ACC112 (cell line): ENCODE measurements at regions not wholly inside any gene's neighbourhood (a gene's known extent, or its start where the extent isn't known, plus 50 kb on each side); places are given as distances from the start of the nearest gene placed in this dataset.

ENCODE experiments used
- H2AFZ ChIP-seq: fragments of 200-600 bp; sonication (generic); one replicate; pipeline ENCODE4 v1.6.0; 2017; ENCODE audit warnings: antibody characterized with exemption, low read length; ENCODE audit not compliant: unreplicated experiment
- H3K27ac ChIP-seq: fragments of 200-600 bp; sonication (generic); 2 replicates; pipeline ENCODE4 v1.5.1; 2014; ENCODE audit warnings: low read depth, mild to moderate bottlenecking, antibody characterized with exemption, low read length, moderate library complexity
- H3K27me3 ChIP-seq: fragments of 200-600 bp; sonication (generic); 2 replicates; pipeline ENCODE4 v1.6.1; 2014; ENCODE audit warnings: mild to moderate bottlenecking, antibody characterized with exemption, low read length, moderate library complexity, mixed read lengths; ENCODE audit not compliant: insufficient read depth
- H3K36me3 ChIP-seq: fragments of 200-600 bp; sonication (generic); 2 replicates; pipeline ENCODE4 v1.6.1; 2016; ENCODE audit warnings: mild to moderate bottlenecking, antibody characterized with exemption, low read length, moderate library complexity, mixed read lengths; ENCODE audit not compliant: insufficient read depth
- H3K4me1 ChIP-seq: fragments of 200-600 bp; sonication (generic); one replicate; pipeline ENCODE4 v1.6.1; 2016; ENCODE audit warnings: low read length, mixed read lengths; ENCODE audit not compliant: insufficient read depth, unreplicated experiment, control insufficient read depth
- H3K4me3 ChIP-seq: fragments of 200-600 bp; sonication (generic); 2 replicates; pipeline ENCODE4 v1.5.1; 2014; ENCODE audit warnings: mild to moderate bottlenecking, low read depth, low read length
- H3K79me2 ChIP-seq: fragments of 200-600 bp; sonication (generic); one replicate; pipeline ENCODE4 v1.6.0; 2016; ENCODE audit warnings: low read length; ENCODE audit not compliant: control insufficient read depth, unreplicated experiment, insufficient read depth

DNA sequence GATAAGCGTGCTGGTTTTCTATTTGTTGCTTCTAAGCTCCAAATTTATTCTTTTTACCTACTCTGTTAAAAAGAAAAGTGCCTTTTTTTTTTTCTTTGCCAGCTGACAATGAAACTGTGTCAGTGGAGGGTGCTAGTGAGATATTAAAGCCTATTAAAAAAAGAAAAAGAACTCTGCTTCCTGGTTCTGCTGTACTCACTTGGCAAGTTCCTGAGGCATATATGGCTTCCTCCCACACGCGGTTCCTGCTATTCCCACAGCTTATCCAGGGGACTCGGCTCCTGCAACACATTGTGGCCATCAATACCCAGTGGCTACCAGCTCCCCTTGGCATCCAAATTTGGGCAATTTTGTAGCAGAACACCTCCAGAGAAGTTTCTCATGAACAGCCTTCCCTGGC is 1977.7 kb upstream of the CDH9 start:
- Histone ChIP-seq H2AFZ (no peak overlapping the region), H3K36me3 (no peaks in the 10 kb centered on the region), H3K27me3 (no peaks in the 10 kb centered on the region), H3K79me2 (no peaks in the 10 kb centered on the region), H3K27ac (no peak overlapping the region), H3K4me3 (no peak overlapping the region), H3K4me1 (no peaks in the 10 kb centered on the region)

DNA sequence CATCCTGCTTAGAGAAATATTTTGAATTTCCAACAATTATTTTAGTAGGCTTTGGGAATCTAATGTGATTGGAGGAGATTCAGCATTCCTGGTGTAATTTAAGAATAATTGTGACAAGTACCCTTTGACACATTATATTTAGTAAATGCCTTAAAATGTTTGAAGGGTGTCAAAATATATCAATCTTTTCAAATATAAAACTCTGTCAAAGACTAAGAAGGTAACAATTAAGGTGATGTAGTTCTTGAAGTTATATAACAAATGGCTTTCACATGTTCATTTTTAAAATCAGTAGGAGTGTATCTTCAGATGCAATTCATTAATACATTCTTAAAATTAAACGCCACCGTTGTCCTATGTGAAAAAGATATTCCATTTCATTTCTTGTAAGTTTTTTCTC is 1977.1 kb upstream of the CDH9 start:
- no peak overlapping the region for H3K27ac ChIP-seq
- H3K79me2 ChIP-seq, result no peaks in the 10 kb centered on the region
- no peaks in the 10 kb centered on the region for H3K36me3 ChIP-seq
- H3K27me3 ChIP-seq, result no peaks in the 10 kb centered on the region
- H3K4me1 ChIP-seq, result no peaks in the 10 kb centered on the region
- H3K4me3 ChIP-seq, result no peak overlapping the region
- no peak overlapping the region for H2AFZ ChIP-seq

DNA sequence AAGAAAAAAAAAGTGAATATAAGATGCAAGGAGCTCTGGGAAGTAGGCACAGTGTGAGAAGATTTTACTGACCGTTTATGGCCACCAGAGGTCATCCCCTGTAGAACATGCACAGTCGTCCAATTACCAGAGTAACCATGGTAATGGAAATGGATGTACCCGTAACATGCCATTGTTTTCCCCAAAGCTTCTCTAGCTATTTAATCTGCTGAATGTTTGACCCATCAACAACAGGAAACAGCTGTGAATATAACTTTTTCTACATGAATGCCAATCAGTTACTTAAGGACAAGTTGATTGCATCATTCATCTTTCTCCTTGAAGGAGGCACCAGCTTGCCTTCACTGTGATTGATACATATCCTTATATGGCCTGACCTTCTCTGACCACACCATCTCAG is 1967.0 kb upstream of the CDH9 start:
- Histone ChIP-seq H3K79me2 (no peaks in the 10 kb centered on the region), H3K27me3 (no peaks in the 10 kb centered on the region), H3K4me1 (no peaks in the 10 kb centered on the region), H3K27ac (no peak overlapping the region), H3K4me3 (no peak overlapping the region), H2AFZ (no peak overlapping the region), H3K36me3 (no peaks in the 10 kb centered on the region)

- Histone ChIP-seq H3K27ac (no peak overlapping the region), H2AFZ (no peak overlapping the region), H3K79me2 (no peaks in the 10 kb centered on the region), H3K36me3 (no peaks in the 10 kb centered on the region), H3K27me3 (no peaks in the 10 kb centered on the region), H3K4me3 (no peak overlapping the region), H3K4me1 (no peaks in the 10 kb centered on the region)
These were observed 1964.1 kb upstream of the CDH9 start for GRCh38 chr5:29002481-29002880.

DNA sequence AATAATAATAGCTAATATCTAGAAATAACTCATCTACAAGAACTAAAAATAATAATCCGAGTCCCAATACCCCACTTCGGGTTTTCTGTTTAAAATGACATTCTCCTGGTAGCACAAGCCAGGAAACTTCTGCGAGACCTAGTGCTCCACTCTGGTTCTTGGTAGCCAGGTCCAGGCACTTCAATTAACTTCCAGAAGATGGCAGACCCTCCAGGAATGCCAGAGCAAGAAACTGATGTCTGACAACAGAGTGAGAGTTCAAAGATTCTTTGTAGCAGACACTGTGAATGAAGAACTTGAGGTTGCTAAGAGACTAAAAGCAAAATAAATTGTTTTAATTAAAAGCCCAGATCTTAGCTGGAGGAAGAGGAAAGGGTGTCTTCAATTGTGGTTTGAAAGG is 1963.3 kb upstream of the CDH9 start:
- no peak overlapping the region for H2AFZ ChIP-seq
- no peak overlapping the region for H3K27ac ChIP-seq
- H3K27me3 ChIP-seq, result no peaks in the 10 kb centered on the region
- no peaks in the 10 kb centered on the region for H3K4me1 ChIP-seq
- H3K79me2 ChIP-seq, result no peaks in the 10 kb centered on the region
- no peak overlapping the region for H3K4me3 ChIP-seq
- no peaks in the 10 kb centered on the region for H3K36me3 ChIP-seq

DNA sequence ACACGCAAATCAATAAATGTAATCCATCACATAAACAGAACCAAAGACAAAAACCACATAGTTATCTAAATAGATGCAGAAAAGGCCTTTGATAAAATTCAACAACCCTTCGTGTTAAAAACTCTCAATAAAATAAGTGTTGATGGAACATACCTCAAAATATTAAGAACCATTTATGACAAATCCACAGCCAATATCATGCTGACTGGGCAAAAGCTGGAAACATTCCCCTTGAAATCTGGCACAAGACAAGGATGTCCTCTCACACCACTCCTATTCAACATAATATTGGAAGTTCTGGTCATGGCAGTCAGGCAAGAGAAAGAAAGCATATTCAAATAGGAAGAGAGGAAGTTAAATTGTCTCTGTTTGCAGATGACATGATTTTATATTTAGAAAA is 1946.3 kb upstream of the CDH9 start:
- Histone ChIP-seq H3K27ac (no peak overlapping the region), H3K27me3 (no peaks in the 10 kb centered on the region), H3K4me3 (no peak overlapping the region), H3K79me2 (no peaks in the 10 kb centered on the region), H3K36me3 (no peaks in the 10 kb centered on the region), H3K4me1 (no peaks in the 10 kb centered on the region), H2AFZ (no peak overlapping the region)

DNA sequence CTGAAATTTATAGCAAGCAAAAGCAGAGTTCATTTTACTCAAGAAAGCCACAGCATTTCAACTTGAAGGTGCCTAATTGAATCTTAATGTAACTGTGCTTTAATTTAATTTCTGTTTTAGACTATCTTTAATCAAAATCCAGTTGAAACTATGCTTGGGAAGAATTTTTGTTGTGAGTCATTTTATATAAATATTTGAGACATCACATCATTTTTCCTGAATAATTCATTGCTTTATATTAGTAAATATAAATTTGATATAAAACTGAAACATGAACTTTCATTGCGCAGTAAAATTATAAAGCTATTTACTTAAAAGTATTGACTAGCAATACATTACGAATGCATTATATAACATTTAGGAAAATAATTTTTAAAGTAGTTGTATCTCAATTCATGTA is 1937.1 kb upstream of the CDH9 start:
- Histone ChIP-seq H3K4me1 (no peaks in the 10 kb centered on the region), H2AFZ (no peak overlapping the region)

DNA sequence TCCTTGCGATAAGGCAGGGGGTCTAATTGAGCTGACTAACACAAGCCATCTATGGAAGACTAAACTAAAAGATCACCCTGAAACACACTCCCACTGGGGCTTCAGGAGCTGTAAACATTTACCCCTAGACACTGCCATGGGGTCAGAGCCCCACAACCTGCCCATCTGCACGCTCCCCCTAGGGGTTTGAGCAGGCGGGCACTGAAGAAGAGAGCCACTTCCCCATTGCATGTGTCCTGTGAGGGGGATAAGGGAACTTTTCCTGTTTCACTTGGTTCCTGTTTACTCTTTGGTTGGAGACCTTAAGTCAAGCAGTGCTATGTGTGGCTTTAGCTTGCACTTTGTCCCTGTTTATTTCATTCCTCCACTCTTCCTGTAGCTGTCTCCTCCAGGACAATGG is 1929.5 kb upstream of the CDH9 start:
- H3K79me2 ChIP-seq, result no peaks in the 10 kb centered on the region
- H3K27me3 ChIP-seq, result no peaks in the 10 kb centered on the region
- no peak overlapping the region for H2AFZ ChIP-seq
- no peak overlapping the region for H3K4me3 ChIP-seq
- H3K4me1 ChIP-seq, result no peaks in the 10 kb centered on the region
- no peaks in the 10 kb centered on the region for H3K36me3 ChIP-seq
- H3K27ac ChIP-seq, result no peak overlapping the region

More for the DNA sequence above, 1937.1 kb upstream of the CDH9 start:
- Histone ChIP-seq H3K27ac (no peak overlapping the region), H3K27me3 (no peaks in the 10 kb centered on the region), H3K4me3 (no peak overlapping the region), H3K79me2 (no peaks in the 10 kb centered on the region), H3K36me3 (no peaks in the 10 kb centered on the region)

DNA sequence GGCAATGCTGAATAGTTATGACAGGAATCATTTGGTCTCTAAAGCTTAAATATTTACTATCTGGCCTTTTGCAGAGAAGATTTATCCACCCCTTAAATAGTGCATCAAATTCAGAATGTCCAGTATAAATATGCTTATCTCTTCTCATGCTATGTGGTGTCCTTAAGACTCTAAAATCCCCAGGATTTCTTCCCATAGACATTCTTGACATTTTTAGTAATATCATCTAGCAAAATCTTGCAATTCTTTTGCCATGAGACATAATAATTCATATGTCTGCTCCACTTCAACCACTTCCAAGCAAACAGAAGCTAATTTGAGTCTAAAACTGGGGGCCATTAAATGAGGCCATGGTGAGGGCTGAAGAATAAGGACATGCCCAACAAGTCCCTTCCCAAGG is 1923.4 kb upstream of the CDH9 start:
- Histone ChIP-seq H3K79me2 (no peaks in the 10 kb centered on the region), H3K36me3 (no peaks in the 10 kb centered on the region), H3K27ac (no peak overlapping the region), H3K4me1 (no peaks in the 10 kb centered on the region), H2AFZ (no peak overlapping the region), H3K27me3 (no peaks in the 10 kb centered on the region), H3K4me3 (no peak overlapping the region)

- no peak overlapping the region for H2AFZ ChIP-seq
- H3K79me2 ChIP-seq, result no peaks in the 10 kb centered on the region
- H3K4me1 ChIP-seq, result no peaks in the 10 kb centered on the region
- no peak overlapping the region for H3K4me3 ChIP-seq
- H3K36me3 ChIP-seq, result no peaks in the 10 kb centered on the region
- H3K27me3 ChIP-seq, result no peaks in the 10 kb centered on the region
- H3K27ac ChIP-seq, result no peak overlapping the region
These were observed 1920.2 kb upstream of the CDH9 start for GRCh38 chr5:28958581-28958980.

- H3K4me1 ChIP-seq, result no peaks in the 10 kb centered on the region
These were observed 1919.1 kb upstream of the CDH9 start for GRCh38 chr5:28957450-28957849.

DNA sequence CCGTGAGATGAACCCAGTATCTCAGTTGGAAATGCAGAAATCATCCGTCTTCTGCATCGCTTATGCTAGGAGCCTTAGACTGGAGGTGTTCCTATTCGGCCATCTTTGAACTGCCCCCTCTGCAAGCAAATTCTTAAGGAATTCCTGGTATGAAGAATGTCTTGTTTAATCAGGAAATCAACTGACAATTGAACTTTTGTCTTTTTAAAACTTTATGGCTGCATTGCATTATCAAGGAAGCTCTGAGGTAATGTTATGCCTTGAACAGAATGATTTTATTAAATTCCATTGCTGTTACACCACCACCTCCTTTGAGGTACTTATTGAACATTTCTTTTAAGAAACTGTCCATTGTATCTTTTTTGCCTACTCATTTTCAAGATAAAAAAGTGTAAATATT is 1915.7 kb upstream of the CDH9 start:
- no peaks in the 10 kb centered on the region for H3K4me1 ChIP-seq
- no peak overlapping the region for H2AFZ ChIP-seq
- no peaks in the 10 kb centered on the region for H3K36me3 ChIP-seq
- no peaks in the 10 kb centered on the region for H3K27me3 ChIP-seq
- no peaks in the 10 kb centered on the region for H3K79me2 ChIP-seq
- no peak overlapping the region for H3K27ac ChIP-seq
- H3K4me3 ChIP-seq, result no peak overlapping the region

More at GRCh38 chr5:28957450-28957849, 1919.1 kb upstream of the CDH9 start:
- Histone ChIP-seq H3K79me2 (no peaks in the 10 kb centered on the region), H3K27ac (no peak overlapping the region), H3K36me3 (no peaks in the 10 kb centered on the region), H2AFZ (no peak overlapping the region), H3K27me3 (no peaks in the 10 kb centered on the region), H3K4me3 (no peak overlapping the region)
